B cell (primary cell): ENCODE measurements at regions not wholly inside any gene's neighbourhood (a gene's known extent, or its start where the extent isn't known, plus 50 kb on each side); places are given as distances from the start of the nearest gene placed in this dataset.

ENCODE experiments used
- ATAC-seq: fragments of 200-7000 bp; cut with Tn5 transposase; one replicate; pipeline ENCODE4 v1.10.0; 2021; ENCODE audit warnings: low read depth, mild to moderate bottlenecking, moderate number of reproducible peaks, moderate library complexity
- CTCF ChIA-PET: fragments of 350-600 bp; sonication (Branson Sonifier 250); formaldehyde crosslinking; loops from one replicate; lab custom pipeline; 2021; ENCODE audit warnings: antibody characterized with exemption, inconsistent platforms; lab: Charles Lee
- POLR2A ChIA-PET: fragments of 350-600 bp; sonication (Branson Sonifier 250); formaldehyde crosslinking; loops from one replicate; lab custom pipeline; 2021; ENCODE audit warnings: antibody characterized with exemption; lab: Charles Lee
- DNase-seq: peaks from one replicate; pipeline ENCODE4 v3.0.0; 2013
- H2AFZ ChIP-seq: 2 replicates; pipeline ENCODE4 v1.6.1; 2012; ENCODE audit warnings: mild to moderate bottlenecking, low read depth, low read length; ENCODE audit not compliant: insufficient read depth, poor library complexity, severe bottlenecking
- H3K27ac ChIP-seq, 2 donors: 1 replicate in 1 of 2; 2 replicates in 1 of 2; pipeline ENCODE4 v1.5.1; 2012 to 2013; ENCODE audit warnings: low read length in 2 of 2, mild to moderate bottlenecking in 2 of 2, moderate library complexity in 1 of 2
- H3K27me3 ChIP-seq, 4 experiments: fragments of 200-600 bp in 1 of 4; sonication (generic) in 1 of 4; replicated peaks in 1 of 4; 1 replicate in 2 of 4; 2 replicates in 2 of 4; pipeline versions ENCODE4 v1.6.1 to v1.7.0; 2013 to 2016; ENCODE audit warnings: low read length in 3 of 4, mild to moderate bottlenecking in 2 of 4, mixed read lengths in 1 of 4, moderate library complexity in 1 of 4; ENCODE audit not compliant: insufficient read depth in 4 of 4, control insufficient read depth in 3 of 4; ENCODE audit errors: control extremely low read depth in 1 of 4
- H3K36me3 ChIP-seq, 2 experiments: replicated peaks in 1 of 2; 1 replicate in 1 of 2; 2 replicates in 1 of 2; pipeline versions ENCODE4 v1.6.1 to v1.7.1; 2013; ENCODE audit warnings: low read length in 1 of 2; ENCODE audit not compliant: insufficient read depth in 2 of 2, control insufficient read depth in 1 of 2; ENCODE audit errors: control extremely low read depth in 1 of 2, extremely low read depth in 1 of 2
- H3K4me1 ChIP-seq, 2 donors: fragments of 200-600 bp in 1 of 2; sonication (generic) in 1 of 2; 1 replicate in 1 of 2; 2 replicates in 1 of 2; pipeline versions ENCODE4 v1.5.1 to v1.6.1; 2013 to 2017; ENCODE audit warnings: low read length in 2 of 2; ENCODE audit not compliant: control insufficient read depth in 2 of 2, insufficient read depth in 2 of 2
- H3K4me2 ChIP-seq: replicated peaks from 2 replicates; pipeline ENCODE3; 2012; ENCODE audit warnings: mild to moderate bottlenecking, low read depth, low read length; ENCODE audit not compliant: poor library complexity, severe bottlenecking
- H3K4me3 ChIP-seq, 5 experiments: fragments of 200-600 bp in 1 of 5; sonication (generic) in 1 of 5; 1 replicate in 3 of 5; 2 replicates in 2 of 5; pipeline versions ENCODE4 v1.5.1 to v1.7.0; 2011 to 2016; ENCODE audit warnings: low read length in 4 of 5, mild to moderate bottlenecking in 4 of 5, low read depth in 2 of 5, control low read depth in 1 of 5, moderate library complexity in 1 of 5; ENCODE audit not compliant: insufficient read depth in 1 of 5; ENCODE audit errors: control extremely low read depth in 1 of 5, extremely low read depth in 1 of 5
- H3K79me2 ChIP-seq: fragments of 200-600 bp; sonication (generic); one replicate; pipeline ENCODE4 v1.6.0; 2016; ENCODE audit warnings: low read length; ENCODE audit not compliant: control insufficient read depth, insufficient read depth
- H3K9ac ChIP-seq: fragments of 200-600 bp; sonication (generic); 2 replicates; pipeline ENCODE4 v1.6.1; 2017; ENCODE audit warnings: mild to moderate bottlenecking, low read length, moderate library complexity
- H3K9me3 ChIP-seq, 3 donors: one replicate each; pipeline versions ENCODE4 v1.6.1 to v1.7.1; 2013; ENCODE audit warnings: low read length in 2 of 3; ENCODE audit not compliant: control insufficient read depth in 2 of 3, insufficient read depth in 1 of 3; ENCODE audit errors: control extremely low read depth in 1 of 3
- H4K20me1 ChIP-seq: 2 replicates; pipeline ENCODE4 v1.6.0; 2012; ENCODE audit warnings: mild to moderate bottlenecking, low read length; ENCODE audit not compliant: insufficient read depth, control insufficient read depth, poor library complexity, severe bottlenecking
- H3K27ac Mint-ChIP-seq: one replicate; pipeline ENCODE4 v1.8.0; 2021; ENCODE audit warnings: mixed read lengths
- H3K27me3 Mint-ChIP-seq: one replicate; pipeline ENCODE4 v1.8.0; 2021; ENCODE audit warnings: mixed read lengths
- H3K4me1 Mint-ChIP-seq: one replicate; pipeline ENCODE4 v1.8.0; 2021; ENCODE audit warnings: mixed read lengths
- H3K4me3 Mint-ChIP-seq: one replicate; pipeline ENCODE4 v1.8.0; 2021; ENCODE audit warnings: mixed read lengths
- H3K9me3 Mint-ChIP-seq: one replicate; pipeline ENCODE4 v1.8.0; 2022; ENCODE audit warnings: mixed read lengths; ENCODE audit not compliant: insufficient read depth
- EZH2 ChIP-seq: IDR thresholded peaks from 2 replicates; pipeline ENCODE4 v1.6.1; 2012; ENCODE audit warnings: borderline replicate concordance, low read depth, mild to moderate bottlenecking, moderate library complexity, low read length; ENCODE audit not compliant: insufficient read depth, poor library complexity, severe bottlenecking
- WGBS: methylation state at CpG from one replicate; pipeline ENCODE4 v1.1.5; 2013; ENCODE audit warnings: missing lambda C conversion rate; ENCODE audit not compliant: insufficient coverage; 5-methylcytosine and 5-hydroxymethylcytosine counted together
- intact Hi-C: fragments of 100-400 bp; cut with micrococcal nuclease; formaldehyde crosslinking; loops from one replicate; pipeline ENCODE4 v1.10.0; 2022
- TF ChIP-seq, protein P1 (sequence below): fragments of 200-600 bp; IDR thresholded peaks from one replicate; pipeline ENCODE4 v1.8.0; 2022; ENCODE audit warnings: antibody characterized with exemption, mild to moderate bottlenecking

DNA sequence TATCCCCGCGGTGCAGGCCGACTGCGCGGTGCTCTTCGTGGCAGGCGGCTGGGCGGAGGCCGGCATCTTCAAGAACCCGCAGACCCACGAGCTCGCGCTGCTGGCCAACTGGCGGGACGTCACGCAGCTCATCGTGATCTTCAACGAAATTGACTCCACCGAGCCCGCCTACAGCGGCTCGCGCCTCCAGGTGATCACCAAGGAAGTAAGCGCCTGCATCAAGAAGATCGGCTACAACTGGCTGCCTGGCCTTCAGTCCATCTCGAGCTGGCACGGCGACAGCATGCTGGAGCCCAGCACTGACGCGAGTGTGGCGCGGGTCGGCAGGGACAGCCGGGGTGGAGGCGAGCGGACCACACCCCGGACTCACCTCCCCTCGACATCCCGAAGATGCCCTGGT is 53.9 kb upstream of the MTNR1B start:
- Histone ChIP-seq H3K9ac (no peak overlapping the region), H3K4me2 (no peak overlapping the region), H3K36me3 (no peaks in the 10 kb centered on the region), H3K9me3 (peaks cover 0 to 7% (median 0%) of the 10 kb centered on the region in 3 donors), H3K79me2 (no peaks in the 10 kb centered on the region), H2AFZ (no peak overlapping the region), H3K4me1 (no peaks in the 10 kb centered on the region), H3K4me3 (no peak overlapping the region), H3K27me3 (no peaks in the 10 kb centered on the region), H4K20me1 (no peaks in the 10 kb centered on the region), H3K27ac (no peak overlapping the region)
- TF ChIP-seq, protein P1, sequence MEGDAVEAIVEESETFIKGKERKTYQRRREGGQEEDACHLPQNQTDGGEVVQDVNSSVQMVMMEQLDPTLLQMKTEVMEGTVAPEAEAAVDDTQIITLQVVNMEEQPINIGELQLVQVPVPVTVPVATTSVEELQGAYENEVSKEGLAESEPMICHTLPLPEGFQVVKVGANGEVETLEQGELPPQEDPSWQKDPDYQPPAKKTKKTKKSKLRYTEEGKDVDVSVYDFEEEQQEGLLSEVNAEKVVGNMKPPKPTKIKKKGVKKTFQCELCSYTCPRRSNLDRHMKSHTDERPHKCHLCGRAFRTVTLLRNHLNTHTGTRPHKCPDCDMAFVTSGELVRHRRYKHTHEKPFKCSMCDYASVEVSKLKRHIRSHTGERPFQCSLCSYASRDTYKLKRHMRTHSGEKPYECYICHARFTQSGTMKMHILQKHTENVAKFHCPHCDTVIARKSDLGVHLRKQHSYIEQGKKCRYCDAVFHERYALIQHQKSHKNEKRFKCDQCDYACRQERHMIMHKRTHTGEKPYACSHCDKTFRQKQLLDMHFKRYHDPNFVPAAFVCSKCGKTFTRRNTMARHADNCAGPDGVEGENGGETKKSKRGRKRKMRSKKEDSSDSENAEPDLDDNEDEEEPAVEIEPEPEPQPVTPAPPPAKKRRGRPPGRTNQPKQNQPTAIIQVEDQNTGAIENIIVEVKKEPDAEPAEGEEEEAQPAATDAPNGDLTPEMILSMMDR, result no peak
- TF ChIP-seq EZH2, result no peak
- CTCF ChIA-PET, result no interaction called here
- intact Hi-C loops, result no loop called here
- ATAC-seq, result no peak
- Mint-ChIP-seq H3K4me3 (no peak overlapping the region), H3K9me3 (no peaks in the 10 kb centered on the region), H3K27ac (no peak overlapping the region), H3K27me3 (no peaks in the 10 kb centered on the region), H3K4me1 (no peaks in the 10 kb centered on the region)
- 93% methylated on average over 36 of the region's 39 CpGs for WGBS
- POLR2A ChIA-PET, result no interaction called here
- DNase-seq, result no peak

DNA sequence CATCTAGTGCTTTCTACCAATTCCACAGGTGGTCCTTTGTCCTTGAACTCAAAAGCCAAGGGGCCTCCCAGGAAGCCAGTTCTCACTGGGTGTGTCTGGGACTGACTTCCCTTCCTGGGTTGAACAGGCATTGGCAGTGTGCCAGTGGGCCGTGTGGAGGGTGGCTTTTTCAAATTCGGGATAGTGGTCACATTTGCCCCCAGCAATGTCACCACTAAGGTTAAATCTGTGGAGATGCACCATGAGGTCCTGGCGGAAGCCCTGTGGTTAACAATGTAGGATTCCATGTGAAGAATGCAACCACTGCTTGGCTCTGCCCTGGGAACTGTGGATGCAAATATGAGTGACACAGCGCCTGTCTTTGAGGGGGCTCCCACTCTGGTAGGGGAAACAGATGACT is 53.2 kb upstream of the MTNR1B start:
- intact Hi-C loops, result no loop called here
- TF ChIP-seq EZH2, result no peak
- TF ChIP-seq, protein P1, result no peak
- no peaks in the 10 kb centered on the region for H3K4me1 Mint-ChIP-seq

More for the DNA sequence above, 53.2 kb upstream of the MTNR1B start:
- ChIA-PET CTCF (no interaction called here), POLR2A (no interaction called here)
- no peaks in the 10 kb centered on the region for H3K4me1 ChIP-seq
- H2AFZ ChIP-seq, result no peak overlapping the region
- Mint-ChIP-seq H3K4me3 (no peak overlapping the region), H3K27ac (no peak overlapping the region), H3K9me3 (no peaks in the 10 kb centered on the region), H3K27me3 (no peaks in the 10 kb centered on the region)
- no peak overlapping the region for H3K4me2 ChIP-seq
- 96% methylated on average over 2 of the region's 4 CpGs for WGBS
- no peak overlapping the region for H3K4me3 ChIP-seq
- H3K9me3 ChIP-seq, result peaks cover 0 to 7% (median 0%) of the 10 kb centered on the region in 3 donors
- ATAC-seq (no peak), DNase-seq (no peak)
- H3K9ac ChIP-seq, result no peak overlapping the region
- no peaks in the 10 kb centered on the region for H3K36me3 ChIP-seq
- H3K79me2 ChIP-seq, result no peaks in the 10 kb centered on the region
- no peak overlapping the region for H3K27ac ChIP-seq
- H3K27me3 ChIP-seq, result no peaks in the 10 kb centered on the region
- no peaks in the 10 kb centered on the region for H4K20me1 ChIP-seq
